ENCODE measurements at regions not wholly inside any gene's neighbourhood (a gene's known extent, or its start where the extent isn't known, plus 50 kb on each side); places are given as distances from the start of the nearest gene placed in this dataset.

GRCh38 chr6:165864218-165864617, 201.2 kb upstream of the PDE10A start:
- H4K20me1 ChIP-seq (ENCODE audit: low read depth, low read length) = no peaks in the 10 kb centered on the region
- no peak overlapping the region for H3K27ac ChIP-seq (ENCODE audit: low read depth, low read length)
- H3K4me3 ChIP-seq (ENCODE audit: insufficient read depth, low read length, poor library complexity, severe bottlenecking) = no peak overlapping the region
- TF ChIP-seq EZH2phosphoT487 (conservative IDR thresholded peaks at IDR 0.05; ENCODE audit: low read length) (no peak), CTCF (IDR thresholded peaks at IDR 0.05; ENCODE audit: insufficient read depth, low read length, poor library complexity, severe bottlenecking) (no peak)
- H3K79me2 ChIP-seq (ENCODE audit: insufficient read depth, low read length) = no peaks in the 10 kb centered on the region
- no peaks in the 10 kb centered on the region; the same call in 1 of the 2 replicates for H3K27me3 ChIP-seq (ENCODE audit: low read length)
- H3K9ac ChIP-seq (ENCODE audit: low read length) = no peak overlapping the region
- no peaks in the 10 kb centered on the region for H3K36me3 ChIP-seq (ENCODE audit: low read length)
- H2AFZ ChIP-seq (ENCODE audit: low read depth, low read length, severe bottlenecking) = no peak overlapping the region
- no peaks in the 10 kb centered on the region for H3K9me2 ChIP-seq (replicated peaks; ENCODE audit: insufficient read depth, low read length)
- H3F3A ChIP-seq (ENCODE audit: insufficient read depth) = no peaks in the 10 kb centered on the region
- no peaks in the 10 kb centered on the region for H3K9me3 ChIP-seq (ENCODE audit: insufficient read depth, low read length)
- no peak overlapping the region for H3K4me2 ChIP-seq (ENCODE audit: low read depth, low read length, poor library complexity, severe bottlenecking)

GRCh38 chr6:165863801-165864200, 200.8 kb upstream of the PDE10A start:
- Histone ChIP-seq H4K20me1 (ENCODE audit: low read depth, low read length) (no peaks in the 10 kb centered on the region), H3K4me3 (ENCODE audit: insufficient read depth, low read length, poor library complexity, severe bottlenecking) (no peak overlapping the region), H2AFZ (ENCODE audit: low read depth, low read length, severe bottlenecking) (no peak overlapping the region), H3K79me2 (ENCODE audit: insufficient read depth, low read length) (no peaks in the 10 kb centered on the region), H3K9ac (ENCODE audit: low read length) (no peak overlapping the region), H3K4me2 (ENCODE audit: low read depth, low read length, poor library complexity, severe bottlenecking) (no peak overlapping the region), H3K27ac (ENCODE audit: low read depth, low read length) (no peak overlapping the region), H3K9me2 (replicated peaks; ENCODE audit: insufficient read depth, low read length) (no peaks in the 10 kb centered on the region), H3F3A (ENCODE audit: insufficient read depth) (no peaks in the 10 kb centered on the region), H3K36me3 (ENCODE audit: low read length) (no peaks in the 10 kb centered on the region), H3K9me3 (ENCODE audit: insufficient read depth, low read length) (no peaks in the 10 kb centered on the region), H3K27me3 (ENCODE audit: low read length) (no peaks in the 10 kb centered on the region; the same call in 1 of the 2 replicates)
- no peak for TF ChIP-seq EZH2phosphoT487 (conservative IDR thresholded peaks at IDR 0.05; ENCODE audit: low read length)
- no peak for TF ChIP-seq CTCF (IDR thresholded peaks at IDR 0.05; ENCODE audit: insufficient read depth, low read length, poor library complexity, severe bottlenecking)

- H3K9me3 ChIP-seq (ENCODE audit: insufficient read depth, low read length) = no peaks in the 10 kb centered on the region
- no peak overlapping the region for H3K27ac ChIP-seq (ENCODE audit: low read depth, low read length)
- H3K79me2 ChIP-seq (ENCODE audit: insufficient read depth, low read length) = no peaks in the 10 kb centered on the region
- H3K36me3 ChIP-seq (ENCODE audit: low read length) = no peaks in the 10 kb centered on the region
- H2AFZ ChIP-seq (ENCODE audit: low read depth, low read length, severe bottlenecking) = no peak overlapping the region
- TF ChIP-seq EZH2phosphoT487 (conservative IDR thresholded peaks at IDR 0.05; ENCODE audit: low read length) (no peak), CTCF (IDR thresholded peaks at IDR 0.05; ENCODE audit: insufficient read depth, low read length, poor library complexity, severe bottlenecking) (no peak)
- H3K27me3 ChIP-seq (ENCODE audit: low read length) = no peaks in the 10 kb centered on the region; the same call in 1 of the 2 replicates
- no peaks in the 10 kb centered on the region for H3F3A ChIP-seq (ENCODE audit: insufficient read depth)
- H3K4me3 ChIP-seq (ENCODE audit: insufficient read depth, low read length, poor library complexity, severe bottlenecking) = no peak overlapping the region
- no peak overlapping the region for H3K9ac ChIP-seq (ENCODE audit: low read length)
- no peak overlapping the region for H3K4me2 ChIP-seq (ENCODE audit: low read depth, low read length, poor library complexity, severe bottlenecking)
- H3K9me2 ChIP-seq (replicated peaks; ENCODE audit: insufficient read depth, low read length) = no peaks in the 10 kb centered on the region
- no peaks in the 10 kb centered on the region for H4K20me1 ChIP-seq (ENCODE audit: low read depth, low read length)
Measured at GRCh38 chr6:165862813-165863212, 199.8 kb upstream of the PDE10A start.

All from SU-DHL-6 (cell line).